ENCODE measurements at regions not wholly inside any gene's neighbourhood (a gene's known extent, or its start where the extent isn't known, plus 50 kb on each side); places are given as distances from the start of the nearest gene placed in this dataset.

GRCh38 chr5:74403771-74404170 is 236.8 kb downstream of the ENC1 start:
- DNase-seq (ENCODE audit: low read depth) = no peak

DNA sequence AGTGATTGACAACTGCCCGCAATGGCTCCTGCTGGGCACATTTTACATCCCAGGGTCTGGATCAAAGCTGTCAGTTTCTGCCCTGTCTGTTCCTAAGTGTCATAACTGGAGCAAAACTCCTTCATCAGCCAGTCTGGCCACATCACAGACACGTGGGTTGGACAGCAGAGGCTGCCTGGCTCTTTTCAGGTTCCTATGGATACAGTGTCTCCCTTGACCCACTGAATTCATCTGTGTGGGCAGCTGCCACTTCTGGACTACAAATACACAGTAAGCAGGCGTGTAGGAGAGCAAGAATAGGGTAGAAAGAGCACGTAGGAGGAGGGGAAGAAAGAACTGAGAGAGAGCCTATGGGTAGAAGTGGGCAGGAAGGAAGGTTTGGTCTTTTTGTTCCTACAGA is 238.0 kb downstream of the ENC1 start:
- no peak for DNase-seq (ENCODE audit: low read depth)

DNA sequence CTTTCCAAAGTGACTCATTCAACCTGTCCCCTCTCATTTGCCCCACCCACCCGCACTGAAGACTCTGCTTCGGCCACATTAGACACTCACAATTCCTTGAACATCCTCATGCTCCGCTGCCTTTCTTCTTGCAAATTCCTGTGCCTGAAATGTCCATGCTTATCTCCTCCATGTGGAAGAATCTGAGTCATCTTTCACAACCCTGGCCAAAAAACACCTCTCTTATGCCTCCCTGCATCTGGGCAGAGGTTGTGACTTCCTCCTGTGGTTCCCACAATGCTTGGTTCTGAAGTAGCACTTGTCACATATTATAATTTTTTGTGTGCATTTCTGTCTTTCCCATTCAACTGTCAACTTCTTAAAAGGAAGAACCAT is 238.6 kb downstream of the ENC1 start:
- peak; percentile 74 for DNase-seq (ENCODE audit: low read depth)

- DNase-seq (ENCODE audit: low read depth) = no peak
Observed at GRCh38 chr5:74401281-74401945, 239.1 kb downstream of the ENC1 start.

GRCh38 chr5:74400067-74400466 is 240.5 kb downstream of the ENC1 start:
- DNase-seq (ENCODE audit: low read depth) = no peak

- DNase-seq (ENCODE audit: low read depth) = no peak
Observed at GRCh38 chr5:74396913-74397622, 243.5 kb downstream of the ENC1 start.

GRCh38 chr5:74394916-74395880 is 245.3 kb downstream of the ENC1 start:
- peak; percentile 64 for DNase-seq (ENCODE audit: low read depth)

- no peak for DNase-seq (ENCODE audit: low read depth)
Observed at GRCh38 chr5:74394528-74394915, 246.0 kb downstream of the ENC1 start.

DNA sequence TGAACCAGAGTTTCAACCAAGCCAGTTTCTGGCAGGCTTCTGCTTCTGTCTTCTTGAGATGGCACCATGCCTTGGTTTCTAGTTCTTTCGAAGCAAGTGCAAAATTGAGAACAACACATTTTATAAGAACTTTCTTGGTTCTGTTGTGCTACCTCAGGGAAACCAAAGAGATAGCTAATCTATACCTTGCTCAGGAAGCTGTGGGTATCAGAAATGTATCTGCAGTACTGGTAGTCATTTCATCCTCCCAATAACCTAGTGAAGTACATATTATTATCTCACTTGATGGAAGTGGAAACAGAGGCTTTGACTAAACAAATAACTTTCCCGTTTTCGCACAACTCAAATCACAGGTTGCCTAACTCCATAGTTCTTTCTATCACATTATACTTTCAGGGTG is 246.6 kb downstream of the ENC1 start:
- no peak for DNase-seq (ENCODE audit: low read depth)

- peak; percentile 85 for DNase-seq (ENCODE audit: low read depth)
Observed at GRCh38 chr5:74392711-74393351, 247.7 kb downstream of the ENC1 start.

DNA sequence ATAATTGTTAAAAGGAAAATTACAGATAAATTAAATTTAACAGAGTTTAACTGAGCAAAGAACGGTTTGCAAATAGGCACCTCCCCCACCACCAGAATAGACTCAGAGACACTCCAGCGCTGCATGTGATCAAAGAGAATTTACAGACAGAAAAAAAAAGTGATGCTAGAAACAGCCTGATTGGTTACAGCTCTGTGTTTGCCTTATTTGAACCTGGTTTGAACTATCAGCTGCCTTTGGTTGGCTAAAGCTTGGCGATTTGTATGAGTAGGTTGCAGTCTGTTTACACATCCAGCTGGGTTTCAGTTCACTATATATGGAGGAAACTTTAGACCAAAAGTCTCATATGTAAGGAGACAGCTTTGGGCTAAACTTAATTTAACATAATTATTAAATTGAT is 249.1 kb downstream of the ENC1 start:
- no peak for DNase-seq (ENCODE audit: low read depth)

DNA sequence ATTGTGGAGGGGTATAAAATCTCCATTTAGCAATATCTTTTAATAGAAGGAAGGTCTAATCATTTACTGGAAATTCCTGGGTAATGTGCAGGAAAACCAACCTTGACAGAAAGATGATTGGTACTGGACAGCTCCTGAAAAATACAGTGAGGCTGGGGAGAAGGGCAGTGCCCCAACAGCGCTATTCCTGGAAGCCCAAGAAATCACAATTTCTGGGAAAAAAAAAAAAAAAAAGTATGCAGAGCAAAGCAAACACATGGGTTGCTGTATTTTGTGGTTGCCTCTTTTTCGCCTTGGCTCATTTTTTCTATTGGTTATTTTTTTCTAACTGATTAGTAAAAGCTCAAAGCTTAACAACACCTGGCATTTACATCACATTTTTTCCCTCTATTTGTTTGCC is 249.7 kb downstream of the ENC1 start:
- no peak for DNase-seq (ENCODE audit: low read depth)

GRCh38 chr5:74390306-74390637 is 250.3 kb downstream of the ENC1 start:
- DNase-seq (ENCODE audit: low read depth) = no peak

GRCh38 chr5:74389531-74390305 is 250.8 kb downstream of the ENC1 start:
- no peak for DNase-seq (ENCODE audit: low read depth)

GRCh38 chr5:74388411-74388810 is 252.1 kb downstream of the ENC1 start:
- peak; percentile 89 for DNase-seq (ENCODE audit: low read depth)

GRCh38 chr5:74386571-74387334 is 253.8 kb downstream of the ENC1 start:
- peak; percentile 94 for DNase-seq (ENCODE audit: low read depth)

GRCh38 chr5:74384851-74385250 is 255.7 kb downstream of the ENC1 start:
- DNase-seq (ENCODE audit: low read depth) = peak; percentile 47

DNA sequence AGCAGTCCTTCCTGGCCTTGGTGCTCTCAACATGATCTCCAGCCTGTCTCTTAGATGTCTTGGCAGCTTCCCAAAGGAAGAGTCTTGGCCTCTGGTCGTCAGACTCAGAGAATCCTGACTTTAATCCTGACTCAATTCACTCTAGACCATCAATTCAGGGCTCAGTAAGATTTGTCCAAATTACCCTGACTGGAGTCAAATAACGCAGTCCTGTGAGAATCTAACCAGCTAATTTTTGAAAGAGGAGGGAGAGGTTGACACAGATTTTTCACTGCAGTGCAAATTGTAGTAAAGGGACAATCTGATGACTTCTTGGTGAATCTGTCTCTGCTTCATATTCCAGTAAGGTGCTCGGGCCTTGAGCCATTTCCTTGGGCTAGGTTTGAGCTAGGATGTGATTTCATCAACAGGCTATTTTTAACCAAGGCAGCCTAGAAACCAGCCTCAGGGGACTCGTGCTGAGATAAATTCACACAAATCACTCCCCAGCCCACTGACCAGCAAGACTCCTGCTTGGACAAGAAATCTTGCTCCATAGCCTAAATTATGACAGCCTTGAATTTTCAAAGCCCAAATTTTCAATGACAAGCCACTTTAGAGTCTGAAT is 257.4 kb downstream of the ENC1 start:
- peak; percentile 90 for DNase-seq (ENCODE audit: low read depth)

GRCh38 chr5:74382123-74382855 is 258.2 kb downstream of the ENC1 start:
- no peak for DNase-seq (ENCODE audit: low read depth)
